Liver (tissue), 7 donors: ENCODE measurements at regions not wholly inside any gene's neighbourhood (a gene's known extent, or its start where the extent isn't known, plus 50 kb on each side); places are given as distances from the start of the nearest gene placed in this dataset.

Source experiments
- DNase-seq: peaks from one replicate; pipeline ENCODE4 v3.0.0-alpha.2; 2017; ENCODE audit warnings: low spot score
- H3K27ac ChIP-seq, 2 donors: one replicate each; pipeline ENCODE4 v1.7.0; 2013; ENCODE audit warnings: inconsistent platforms in 2 of 2, low read length in 2 of 2, control low read depth in 1 of 2, low read depth in 1 of 2, mild to moderate bottlenecking in 1 of 2
- H3K27me3 ChIP-seq, 4 donors: one replicate each; pipeline versions ENCODE4 v1.6.1 to v1.7.0; 2013; ENCODE audit warnings: low read length in 3 of 4, inconsistent platforms in 1 of 4, mild to moderate bottlenecking in 1 of 4, moderate library complexity in 1 of 4; ENCODE audit not compliant: control insufficient read depth in 4 of 4, insufficient read depth in 4 of 4
- H3K36me3 ChIP-seq, 4 donors: one replicate each; pipeline versions ENCODE4 v1.6.1 to v1.7.0; 2013; ENCODE audit warnings: low read length in 3 of 4, mild to moderate bottlenecking in 3 of 4, low read depth in 1 of 4, moderate library complexity in 1 of 4; ENCODE audit not compliant: control insufficient read depth in 4 of 4, insufficient read depth in 3 of 4
- H3K4me1 ChIP-seq, 4 donors: one replicate each; pipeline versions ENCODE4 v1.6.1 to v1.7.0; 2013; ENCODE audit warnings: low read length in 3 of 4, mild to moderate bottlenecking in 3 of 4, moderate library complexity in 1 of 4; ENCODE audit not compliant: control insufficient read depth in 4 of 4, insufficient read depth in 4 of 4
- H3K4me3 ChIP-seq, 3 donors: one replicate each; pipeline versions ENCODE4 v1.6.1 to v1.7.0; 2013; ENCODE audit warnings: low read length in 3 of 3, control low read depth in 1 of 3, low read depth in 1 of 3, mild to moderate bottlenecking in 1 of 3
- H3K9ac ChIP-seq, 2 donors: one replicate each; pipeline ENCODE4 v1.7.0; 2013; ENCODE audit warnings: low read length in 2 of 2, mild to moderate bottlenecking in 2 of 2, moderate library complexity in 2 of 2, control low read depth in 1 of 2, low read depth in 1 of 2
- H3K9me3 ChIP-seq, 4 donors: one replicate each; pipeline versions ENCODE4 v1.6.1 to v1.7.0; 2013; ENCODE audit warnings: low read length in 3 of 4; ENCODE audit not compliant: control insufficient read depth in 4 of 4
- ATF3 ChIP-seq: IDR thresholded peaks from 2 replicates; pipeline ENCODE4 v1.6.1; 2016; ENCODE audit warnings: antibody characterized with exemption
- EGR1 ChIP-seq, 2 donors: IDR thresholded peaks; 2 replicates each; pipeline ENCODE4 v1.6.1; 2016 to 2018; ENCODE audit warnings: antibody characterized with exemption in 2 of 2, low read depth in 2 of 2
- FOXA1 ChIP-seq: IDR thresholded peaks from 2 replicates; pipeline ENCODE4 v1.6.1; 2016; ENCODE audit warnings: antibody characterized with exemption
- FOXA2 ChIP-seq: IDR thresholded peaks from 2 replicates; pipeline ENCODE4 v1.6.1; 2016; ENCODE audit warnings: antibody characterized with exemption
- GABPA ChIP-seq, 2 donors: IDR thresholded peaks in 1 of 2; conservative IDR thresholded peaks in 1 of 2; 2 replicates each; pipeline ENCODE4 v1.6.1; 2016; ENCODE audit warnings: antibody characterized with exemption in 2 of 2, mild to moderate bottlenecking in 1 of 2, moderate library complexity in 1 of 2
- HNF4A ChIP-seq, 2 donors: conservative IDR thresholded peaks; 2 replicates each; pipeline ENCODE4 v1.6.1; 2016; ENCODE audit warnings: antibody characterized with exemption in 2 of 2, mild to moderate bottlenecking in 2 of 2
- HNF4G ChIP-seq: IDR thresholded peaks from 2 replicates; pipeline ENCODE4 v1.6.1; 2016; ENCODE audit warnings: antibody characterized with exemption
- JUND ChIP-seq, 2 donors: IDR thresholded peaks; 2 replicates each; pipeline ENCODE4 v1.6.1; 2016; ENCODE audit warnings: antibody characterized with exemption in 2 of 2
- MAX ChIP-seq: IDR thresholded peaks from 2 replicates; pipeline ENCODE4 v1.6.1; 2016; ENCODE audit warnings: antibody characterized with exemption
- NR2F2 ChIP-seq: IDR thresholded peaks from 2 replicates; pipeline ENCODE4 v1.6.1; 2016; ENCODE audit warnings: antibody characterized with exemption
- REST ChIP-seq: IDR thresholded peaks from 2 replicates; pipeline ENCODE4 v1.6.1; 2016; ENCODE audit warnings: antibody characterized with exemption, mild to moderate bottlenecking
- RXRA ChIP-seq, 2 donors: IDR thresholded peaks; 2 replicates each; pipeline ENCODE4 v1.6.1; 2017 to 2018; ENCODE audit warnings: antibody characterized with exemption in 2 of 2, mild to moderate bottlenecking in 1 of 2
- SP1 ChIP-seq: IDR thresholded peaks from 2 replicates; pipeline ENCODE4 v1.6.1; 2018; ENCODE audit warnings: antibody characterized with exemption, mild to moderate bottlenecking
- TAF1 ChIP-seq: conservative IDR thresholded peaks from 2 replicates; pipeline ENCODE4 v1.6.1; 2016; ENCODE audit warnings: antibody characterized with exemption, mild to moderate bottlenecking
- YY1 ChIP-seq: IDR thresholded peaks from 2 replicates; pipeline ENCODE4 v1.6.1; 2016; ENCODE audit warnings: antibody characterized with exemption, mild to moderate bottlenecking
- ZBTB33 ChIP-seq: IDR thresholded peaks from 2 replicates; pipeline ENCODE4 v1.6.1; 2016; ENCODE audit warnings: antibody characterized with exemption
- WGBS: extraction: QIAGEN DNeasy Blood & Tissue Kit; methylation state at CpG from one replicate; pipeline ENCODE4 v1.1.7; 2013; 5-methylcytosine and 5-hydroxymethylcytosine counted together
- donor health status: healthy.
- donor health status: healthy.
- donor health status: healthy.
- donor health status: healthy.

GRCh38 chr1:184187097-184187496, 135.6 kb downstream of the TSEN15 start:
- no peak for DNase-seq
- Histone ChIP-seq H3K9me3 (no peaks in the 10 kb centered on the region), H3K9ac (no peak overlapping the region), H3K36me3 (no peaks in the 10 kb centered on the region), H3K27ac (no peak overlapping the region), H3K4me3 (no peak overlapping the region), H3K4me1 (no peaks in the 10 kb centered on the region), H3K27me3 (peaks cover 0 to 3% (median 0%) of the 10 kb centered on the region in 4 donors)
- WGBS = 92% methylated on average over 3 of the region's 3 CpGs
- TF ChIP-seq GABPA (IDR thresholded peaks at IDR 0.05 in 1 of 2, conservative IDR thresholded peaks at IDR 0.05 in 1 of 2) (no peak), SP1 (no peak), HNF4G (no peak), TAF1 (no peak), HNF4A (conservative IDR thresholded peaks at IDR 0.05) (no peak), RXRA (IDR thresholded peaks at IDR 0.05) (no peak), EGR1 (IDR thresholded peaks at IDR 0.05; ENCODE audit: low read depth in 2 of 2) (no peak), NR2F2 (no peak), FOXA2 (no peak), REST (no peak)

- H3K9me3 ChIP-seq = no peaks in the 10 kb centered on the region
- no peak for DNase-seq
- no peak overlapping the region for H3K9ac ChIP-seq
- H3K4me1 ChIP-seq = no peaks in the 10 kb centered on the region
- no peaks in the 10 kb centered on the region for H3K36me3 ChIP-seq
- no peak overlapping the region for H3K27ac ChIP-seq
- no peak overlapping the region for H3K4me3 ChIP-seq
- H3K27me3 ChIP-seq = peaks cover 0 to 3% (median 0%) of the 10 kb centered on the region in 4 donors
- 87% methylated on average over 2 of the region's 2 CpGs for WGBS
- TF ChIP-seq HNF4G = no peak
- no peak for TF ChIP-seq FOXA1
- no peak for TF ChIP-seq ZBTB33
- TF ChIP-seq REST = no peak
- no peak for TF ChIP-seq YY1
- no peak for TF ChIP-seq MAX
- no peak for TF ChIP-seq RXRA (IDR thresholded peaks at IDR 0.05)
- no peak for TF ChIP-seq TAF1
- TF ChIP-seq ATF3 = no peak
- no peak for TF ChIP-seq HNF4A (conservative IDR thresholded peaks at IDR 0.05)
- no peak for TF ChIP-seq GABPA (IDR thresholded peaks at IDR 0.05 in 1 of 2, conservative IDR thresholded peaks at IDR 0.05 in 1 of 2)
- no peak for TF ChIP-seq FOXA2
- no peak for TF ChIP-seq EGR1 (IDR thresholded peaks at IDR 0.05; ENCODE audit: low read depth in 2 of 2)
- TF ChIP-seq JUND (IDR thresholded peaks at IDR 0.05) = no peak
- TF ChIP-seq NR2F2 = no peak
- no peak for TF ChIP-seq SP1
Measured at GRCh38 chr1:184188037-184188436, 136.5 kb downstream of the TSEN15 start.
